ENCODE measurements at regions not wholly inside any gene's neighbourhood (a gene's known extent, or its start where the extent isn't known, plus 50 kb on each side); places are given as distances from the start of the nearest gene placed in this dataset.
"Not testable (repeated sequence)": the region's sequence is repeated elsewhere in the genome, so short reads cannot be mapped to it uniquely, and the experiment has no call there.

DNA sequence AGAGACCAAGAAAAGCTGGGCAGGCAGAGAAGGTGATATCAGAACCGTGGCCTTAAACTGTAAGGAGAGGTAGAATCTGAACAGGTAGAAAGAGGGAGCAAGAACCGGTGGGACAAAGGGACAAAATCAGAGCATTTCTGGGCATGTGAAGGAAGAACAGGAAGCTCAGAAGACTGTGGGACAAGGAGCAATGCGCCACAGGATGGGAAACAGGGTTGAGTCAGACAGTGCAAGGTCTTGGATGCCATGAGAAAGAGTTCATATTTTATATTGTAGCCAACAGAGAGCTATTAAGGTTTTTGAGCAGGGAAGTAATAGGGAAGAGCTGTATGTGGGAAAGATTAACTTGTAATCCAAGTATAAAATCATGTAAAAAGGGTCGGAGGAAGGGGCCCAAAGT lies 106.4 kb upstream of the UGP2 start:
- no peak for DNase-seq (ENCODE audit: low read depth, low spot score)

DNA sequence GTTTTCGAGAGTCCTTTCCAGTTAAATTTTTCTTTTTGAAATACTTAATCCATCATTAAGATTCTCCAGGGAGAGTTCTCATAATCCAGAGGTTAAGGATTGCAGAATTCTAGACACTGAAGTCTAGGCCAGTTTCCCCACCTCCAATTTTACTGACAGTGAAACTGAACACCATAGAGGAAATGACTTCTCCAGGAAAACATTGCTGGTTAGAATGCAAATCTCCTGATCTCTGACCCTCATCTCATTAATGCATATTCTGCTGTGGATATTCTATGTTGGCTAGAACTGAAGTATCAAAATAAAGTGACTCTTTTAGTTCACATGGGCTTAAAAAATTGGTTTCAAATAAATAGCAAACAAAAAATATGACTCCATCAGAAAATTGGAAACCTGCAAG lies 105.8 kb upstream of the UGP2 start:
- DNase-seq (ENCODE audit: low read depth, low spot score) = no peak
- H3K4me3 ChIP-seq (ENCODE audit: low read length) = no peak overlapping the region

More for the DNA sequence above, 106.4 kb upstream of the UGP2 start:
- no peak overlapping the region for H3K4me3 ChIP-seq (ENCODE audit: low read length)

DNA sequence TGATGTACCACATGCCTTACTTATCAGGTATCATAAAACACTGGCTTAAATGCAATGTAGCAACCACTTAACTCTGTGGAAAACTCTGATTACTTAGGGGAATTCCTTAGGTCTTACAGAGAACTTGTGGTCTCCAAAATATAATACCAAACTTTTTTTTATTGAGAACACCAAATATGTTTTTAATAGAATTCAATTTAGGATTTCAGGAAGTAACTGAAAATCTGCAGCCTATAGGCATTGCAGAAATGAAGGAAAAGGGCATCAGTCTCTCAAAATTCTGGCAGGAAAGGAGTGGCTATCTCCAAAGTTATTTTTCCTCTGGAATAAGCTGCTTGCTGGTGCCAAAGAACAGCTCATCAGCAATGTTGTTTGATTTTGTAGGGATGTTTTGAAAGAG lies 105.3 kb upstream of the UGP2 start:
- no peak for DNase-seq (ENCODE audit: low read depth, low spot score)
- no peak overlapping the region for H3K4me3 ChIP-seq (ENCODE audit: low read length)

DNA sequence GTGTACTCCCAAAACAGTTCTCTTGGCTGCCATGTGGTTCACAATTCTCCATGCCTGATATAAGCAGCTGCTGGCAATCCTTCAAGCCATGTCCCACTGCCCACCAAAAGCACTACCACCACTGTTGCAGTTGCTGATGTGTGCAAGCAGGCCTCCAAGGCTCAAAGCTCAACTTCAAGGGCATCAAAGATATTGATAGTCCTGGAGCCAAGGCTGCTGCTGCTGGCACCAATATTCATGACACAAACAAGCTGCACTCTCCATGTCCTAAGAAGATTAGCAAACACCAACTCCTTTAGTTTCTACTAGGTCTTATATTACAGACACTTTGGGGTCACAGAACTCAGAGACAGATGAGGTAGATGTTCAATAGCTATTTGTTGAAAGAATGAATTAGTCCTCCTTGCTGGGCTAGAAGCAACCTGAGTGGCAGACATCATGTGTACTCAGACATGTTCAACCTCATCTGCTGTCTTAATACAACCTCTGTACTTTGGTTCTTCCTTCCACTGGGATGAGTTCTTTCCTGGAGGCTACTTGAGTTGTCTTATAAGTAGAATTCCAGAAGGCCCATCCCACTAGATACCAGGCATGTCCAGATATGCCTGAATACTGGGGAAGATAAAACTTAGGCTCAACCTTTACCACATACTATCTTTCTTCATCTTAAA lies 104.5 kb upstream of the UGP2 start:
- H3K4me3 ChIP-seq (ENCODE audit: low read length) = no peak overlapping the region
- no peak for DNase-seq (ENCODE audit: low read depth, low spot score)

DNA sequence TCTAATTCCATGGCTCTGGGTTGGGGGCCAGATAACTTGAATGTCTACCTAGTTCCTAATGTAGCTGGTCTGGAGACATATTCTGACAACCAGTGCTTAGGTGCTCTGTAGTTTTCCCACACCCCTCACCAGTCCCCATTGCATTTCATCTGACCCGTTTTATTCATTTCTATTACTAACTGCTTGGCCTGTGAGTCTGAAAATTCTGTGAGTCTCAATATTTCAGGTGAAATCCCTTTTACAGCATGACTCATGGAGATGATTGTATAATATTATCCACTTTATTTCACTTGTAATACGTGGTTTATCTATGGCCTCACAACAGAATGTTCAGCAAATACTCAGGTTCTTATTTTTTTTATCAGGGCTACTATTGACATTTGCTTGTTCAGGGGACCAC lies 103.7 kb upstream of the UGP2 start:
- no peak for DNase-seq (ENCODE audit: low read depth, low spot score)

DNA sequence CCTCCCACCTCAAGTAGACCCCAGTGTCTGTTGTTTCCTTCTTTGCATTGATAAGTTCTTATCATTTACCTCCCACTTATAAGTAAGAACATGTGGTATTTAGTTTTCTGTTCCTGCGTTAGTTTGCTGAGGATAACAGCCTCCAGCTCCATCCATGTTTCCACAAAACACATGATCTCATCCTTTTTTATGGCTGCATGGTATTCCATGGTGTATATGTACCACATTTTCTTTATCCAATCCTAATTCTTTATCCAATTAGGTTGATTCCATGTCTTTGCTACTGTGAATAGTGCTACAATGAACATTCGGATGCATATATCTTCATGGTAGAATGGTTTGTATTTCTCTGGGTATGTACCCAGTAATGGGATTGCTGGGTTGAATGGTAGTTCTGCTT lies 102.5 kb upstream of the UGP2 start:
- DNase-seq (ENCODE audit: low read depth, low spot score); H3K4me3 ChIP-seq (ENCODE audit: low read length): not testable (repeated sequence)

More for the DNA sequence above, 103.7 kb upstream of the UGP2 start:
- H3K4me3 ChIP-seq (ENCODE audit: low read length) = no peak overlapping the region

DNA sequence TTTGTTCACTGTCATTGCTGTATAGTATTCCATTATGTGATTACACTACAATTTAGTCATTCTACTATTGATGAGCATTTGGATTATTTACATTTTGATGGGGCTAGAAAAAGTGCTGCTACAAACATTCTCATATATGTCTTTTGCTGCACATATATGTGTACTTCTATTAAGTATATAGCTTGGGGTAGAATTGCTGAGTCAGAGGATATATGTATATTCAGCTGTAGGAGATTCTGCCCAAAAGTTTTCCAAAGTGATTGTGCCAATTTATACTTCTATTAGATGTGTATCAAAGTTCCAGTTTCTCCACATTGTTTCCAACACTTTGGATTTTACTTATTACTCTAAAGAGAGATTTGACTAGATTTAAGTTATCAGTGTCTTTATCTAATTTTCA lies 101.7 kb upstream of the UGP2 start:
- no peak for DNase-seq (ENCODE audit: low read depth, low spot score)
- H3K4me3 ChIP-seq (ENCODE audit: low read length) = no peak overlapping the region

DNA sequence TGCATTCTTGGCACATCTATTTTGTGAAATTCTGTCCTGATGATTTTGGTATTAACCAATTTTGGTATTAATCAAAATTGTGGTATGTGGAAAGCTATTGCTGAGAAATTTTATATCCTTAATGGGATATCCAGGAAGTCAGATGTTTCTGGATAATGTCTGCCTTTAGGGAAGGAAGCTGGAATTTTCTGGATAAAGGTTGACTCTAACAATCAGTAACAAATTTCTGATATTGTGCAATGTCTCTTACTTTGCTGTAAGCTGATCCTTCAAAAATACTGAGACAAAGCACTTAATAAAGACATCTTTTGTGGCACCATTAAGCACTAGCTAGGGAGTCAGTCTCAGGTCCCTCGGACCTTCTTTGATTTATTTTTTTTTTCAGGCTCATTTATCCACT lies 100.8 kb upstream of the UGP2 start:
- no peak for DNase-seq (ENCODE audit: low read depth, low spot score)

DNA sequence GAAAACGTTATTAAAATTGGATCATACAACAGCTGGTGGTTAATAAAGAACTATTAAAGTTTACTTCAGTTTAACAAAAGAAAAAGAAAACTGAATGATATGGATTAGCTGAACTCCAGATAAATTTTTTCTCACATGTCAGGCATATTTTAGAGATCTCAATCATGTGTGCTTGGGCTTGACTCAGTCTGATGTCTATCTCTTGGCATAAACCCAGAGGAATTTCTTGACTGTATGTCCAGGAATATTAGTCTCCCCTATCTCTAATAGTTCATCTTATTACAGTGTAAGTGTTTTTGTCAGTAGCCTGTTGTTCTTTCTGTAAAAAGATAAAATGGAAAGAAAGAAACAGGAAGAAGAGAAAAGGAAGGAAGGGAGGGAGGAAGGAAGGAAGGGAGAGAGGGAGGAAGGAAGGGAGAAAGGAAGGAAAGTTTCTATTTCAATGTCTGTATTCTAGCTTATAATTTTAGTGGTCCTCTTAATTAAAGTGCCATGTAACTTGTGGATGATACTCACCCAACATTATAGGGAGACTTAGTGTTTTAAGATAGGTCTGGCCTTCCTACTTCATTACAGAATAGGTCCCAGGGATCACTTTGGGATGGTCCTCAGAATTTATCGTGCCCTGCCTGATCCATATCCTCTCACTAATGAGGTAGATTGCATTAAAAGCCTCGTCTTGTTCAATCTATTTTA lies 99.7 kb upstream of the UGP2 start:
- DNase-seq (ENCODE audit: low read depth, low spot score) = no peak
- H3K4me3 ChIP-seq (ENCODE audit: low read length) = no peak overlapping the region

More for the DNA sequence above, 100.8 kb upstream of the UGP2 start:
- H3K4me3 ChIP-seq (ENCODE audit: low read length) = no peak overlapping the region

DNA sequence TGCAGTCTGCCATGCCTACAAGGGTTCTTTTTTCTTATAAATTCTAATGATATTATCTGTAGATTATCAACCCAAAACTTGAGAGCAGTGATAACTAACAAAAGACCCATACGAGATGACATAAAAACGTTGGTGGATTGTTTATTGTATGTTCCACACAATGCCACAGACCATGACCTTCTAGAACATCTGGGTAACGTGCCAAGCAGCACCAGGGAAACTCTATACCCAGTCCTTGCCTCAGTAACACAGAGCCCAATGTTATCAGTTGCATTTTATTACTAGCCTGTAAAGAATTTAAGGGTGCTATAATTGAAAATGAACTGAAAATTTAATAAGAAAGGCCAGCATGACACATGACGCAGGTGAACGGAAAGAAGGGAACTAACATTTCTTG lies 99.1 kb upstream of the UGP2 start:
- no peak overlapping the region for H3K4me3 ChIP-seq (ENCODE audit: low read length)
- no peak for DNase-seq (ENCODE audit: low read depth, low spot score)

DNA sequence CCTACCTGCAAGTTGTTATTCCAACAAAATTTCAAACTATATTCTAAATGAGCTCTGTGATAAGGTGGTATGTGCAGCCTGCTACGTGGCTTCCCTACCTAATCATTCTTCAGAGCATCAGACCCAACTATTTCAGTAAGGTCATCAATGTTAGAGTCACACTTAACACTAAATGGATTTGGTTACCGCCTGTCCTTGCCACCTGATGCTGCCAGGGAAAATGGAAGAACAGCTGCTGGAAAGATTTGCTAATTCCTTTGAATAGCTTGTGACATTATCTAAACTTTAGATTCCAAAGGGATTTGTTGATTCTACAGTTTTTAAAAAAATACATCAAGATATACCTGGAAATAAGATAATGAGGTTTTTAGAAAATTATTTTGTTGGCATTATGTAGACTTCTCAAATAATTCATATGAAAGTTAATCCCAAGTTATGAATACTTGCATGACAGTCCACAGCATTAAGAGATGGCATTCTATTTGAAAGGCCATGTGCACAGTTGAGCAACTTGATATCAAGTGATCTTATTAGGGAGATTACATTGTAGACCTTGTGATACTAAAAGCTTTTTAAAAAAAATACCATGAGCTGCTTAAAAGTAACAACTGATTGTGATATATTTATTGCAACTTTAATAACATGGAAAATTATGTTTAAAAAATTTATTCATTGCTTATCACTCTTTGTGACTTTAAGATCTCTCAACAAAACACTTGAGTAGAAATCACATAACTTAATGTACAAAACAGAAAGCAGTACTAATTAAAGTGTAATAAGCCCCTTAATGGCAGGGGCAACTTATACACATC lies 98.3 kb upstream of the UGP2 start:
- H3K4me3 ChIP-seq (ENCODE audit: low read length) = no peak overlapping the region
- DNase-seq (ENCODE audit: low read depth, low spot score) = no peak

DNA sequence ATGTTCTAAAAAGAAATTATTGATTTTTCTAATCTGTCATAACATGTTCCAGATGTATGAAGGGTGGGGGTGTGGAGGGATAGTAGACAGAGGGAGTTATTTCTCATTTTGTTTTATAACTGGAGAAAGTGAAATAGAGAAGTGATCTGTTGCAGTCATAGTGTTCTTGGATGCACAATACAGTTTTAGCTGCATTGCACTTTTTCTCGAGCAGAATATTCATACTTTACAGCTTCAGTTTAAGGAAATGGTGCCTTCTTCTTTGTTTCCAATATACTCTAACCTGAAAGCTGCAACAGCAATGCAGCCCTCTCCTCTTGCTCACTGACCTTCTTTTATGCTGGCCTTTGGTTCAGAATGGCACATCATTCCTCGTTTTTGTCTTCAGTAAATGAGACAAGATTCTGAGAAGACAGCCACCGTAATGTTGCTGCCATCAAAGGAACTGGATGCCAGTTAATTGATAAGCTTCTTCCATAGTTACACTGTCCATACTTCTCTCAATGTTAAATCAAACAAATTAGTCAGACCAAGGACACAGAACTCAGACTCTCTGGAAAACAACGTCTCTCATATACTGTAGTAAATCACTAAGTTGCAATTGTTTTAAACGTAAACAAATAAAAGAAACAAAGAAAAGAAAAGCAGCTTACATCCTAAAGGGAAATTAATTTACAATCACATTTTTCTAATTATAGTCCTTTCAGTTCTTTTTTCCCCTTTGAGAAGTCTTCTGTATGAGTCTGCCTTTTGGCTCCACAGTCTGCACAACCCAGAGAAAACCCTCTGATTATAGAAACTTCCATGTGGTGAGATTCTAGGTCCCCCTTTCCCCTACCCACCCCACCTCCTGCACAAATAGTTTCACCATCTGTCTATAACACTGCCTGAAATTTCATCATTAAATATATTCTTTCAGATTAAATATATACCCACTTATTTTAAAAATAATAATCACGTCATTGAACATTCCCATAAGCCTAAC lies 97.4 kb upstream of the UGP2 start:
- no peak for DNase-seq (ENCODE audit: low read depth, low spot score)
- H3K4me3 ChIP-seq (ENCODE audit: low read length) = no peak overlapping the region

DNA sequence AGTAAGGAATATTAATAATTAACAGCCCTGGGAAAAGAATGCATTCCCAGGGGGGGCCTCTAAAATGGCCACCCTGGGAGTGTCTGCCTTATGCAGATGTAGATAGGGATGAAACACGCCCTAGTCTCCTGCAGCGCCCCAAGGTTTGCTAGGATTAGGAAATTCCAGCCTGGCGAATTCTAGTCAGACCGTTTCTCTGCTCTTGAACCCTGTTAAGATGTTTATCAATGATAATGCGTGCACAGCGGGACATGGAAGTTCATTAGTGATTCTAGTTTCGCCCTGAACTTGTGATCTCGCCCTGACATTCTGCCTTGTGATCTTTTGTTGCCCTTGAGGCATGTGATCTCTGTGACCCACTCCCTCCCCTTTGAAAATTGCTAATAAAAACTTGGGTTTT lies 95.1 kb upstream of the UGP2 start:
- DNase-seq (ENCODE audit: low read depth, low spot score); H3K4me3 ChIP-seq (ENCODE audit: low read length): not testable (repeated sequence)

DNA sequence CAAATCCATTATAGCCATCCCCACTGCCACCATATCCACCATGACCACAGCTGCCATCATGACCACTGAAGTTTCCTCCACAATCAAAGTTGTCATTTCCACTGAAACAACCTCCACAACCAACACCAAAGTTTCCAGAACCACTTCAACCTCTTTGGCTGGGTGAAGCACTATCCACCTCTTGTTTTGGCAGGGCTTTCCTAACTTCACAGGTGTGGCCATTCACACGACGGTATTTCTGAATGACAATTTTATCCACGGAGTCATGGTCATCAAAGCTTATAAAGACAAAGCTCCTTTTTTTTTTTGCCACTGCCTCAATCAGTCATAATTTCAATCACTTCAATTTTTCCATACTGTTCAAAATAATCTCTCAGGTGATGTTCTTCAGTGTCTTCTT lies 89.8 kb upstream of the UGP2 start:
- H3K4me3 ChIP-seq (ENCODE audit: low read length) = no peak overlapping the region
- DNase-seq (ENCODE audit: low read depth, low spot score) = no peak

DNA sequence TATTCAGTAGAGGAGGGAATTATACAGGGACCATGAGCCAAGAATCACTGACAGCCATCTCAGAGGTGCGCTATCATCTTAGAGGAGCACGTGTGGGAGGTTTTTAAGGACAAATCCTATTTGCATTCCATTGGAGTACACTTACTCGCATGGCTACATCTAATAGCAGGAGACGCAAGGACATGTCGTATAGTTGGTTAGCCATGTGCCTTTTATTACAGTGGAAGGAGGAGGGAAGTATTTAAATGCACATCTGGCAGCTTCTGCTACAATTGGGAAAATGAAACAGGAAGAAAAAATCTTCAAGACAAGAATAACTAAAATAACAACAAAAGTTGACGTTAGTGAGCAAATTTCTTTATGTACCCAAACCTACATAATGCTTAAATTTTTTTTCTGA lies 86.5 kb upstream of the UGP2 start:
- no peak overlapping the region for H3K4me3 ChIP-seq (ENCODE audit: low read length)
- no peak for DNase-seq (ENCODE audit: low read depth, low spot score)

DNA sequence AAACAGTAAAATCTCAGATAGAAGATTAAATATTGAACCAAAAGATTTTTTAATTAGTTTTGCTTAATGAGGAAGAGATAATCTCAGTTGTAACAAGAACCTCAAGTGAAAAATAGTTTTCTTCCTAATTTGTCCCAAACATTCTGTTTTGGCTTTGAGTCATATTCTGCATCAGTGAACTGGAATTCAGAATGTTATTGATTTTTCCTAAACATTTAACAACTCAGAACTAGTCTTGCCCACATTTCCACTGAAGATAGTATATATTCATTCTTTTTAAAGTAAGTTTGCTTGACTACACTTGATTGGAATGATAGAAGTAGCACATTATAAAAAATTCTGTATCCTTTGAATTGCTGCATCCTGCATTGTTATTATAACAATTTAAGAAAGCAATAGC lies 85.7 kb upstream of the UGP2 start:
- no peak for DNase-seq (ENCODE audit: low read depth, low spot score)
- no peak overlapping the region for H3K4me3 ChIP-seq (ENCODE audit: low read length)

DNA sequence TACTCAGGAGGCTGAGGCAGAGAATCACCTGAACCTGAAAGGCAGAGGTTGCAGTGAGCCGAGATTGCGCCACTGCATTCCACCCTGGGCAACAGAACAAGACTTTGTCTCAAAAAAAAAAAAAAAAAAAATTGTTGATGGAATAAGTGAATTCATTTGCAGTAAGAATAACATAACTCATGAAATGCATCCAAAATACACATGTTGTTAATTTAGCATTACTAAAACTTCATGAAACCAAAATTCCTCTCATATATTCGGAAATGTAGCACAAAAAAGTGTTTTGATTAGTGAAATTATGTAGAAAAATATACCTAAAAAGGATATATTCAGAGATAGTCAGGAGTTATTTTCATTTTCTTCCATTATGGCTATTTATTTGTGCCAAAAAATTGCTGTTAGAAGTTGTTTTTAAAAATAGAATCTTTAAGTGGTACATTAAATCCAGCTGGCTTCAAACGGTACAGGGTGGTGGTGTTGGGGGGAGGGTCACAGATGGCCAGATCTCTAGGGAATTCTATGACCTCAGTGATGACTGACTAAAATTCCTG lies 78.2 kb upstream of the UGP2 start:
- H3K4me3 ChIP-seq (ENCODE audit: low read length) = no peak overlapping the region
- no peak for DNase-seq (ENCODE audit: low read depth, low spot score)

DNA sequence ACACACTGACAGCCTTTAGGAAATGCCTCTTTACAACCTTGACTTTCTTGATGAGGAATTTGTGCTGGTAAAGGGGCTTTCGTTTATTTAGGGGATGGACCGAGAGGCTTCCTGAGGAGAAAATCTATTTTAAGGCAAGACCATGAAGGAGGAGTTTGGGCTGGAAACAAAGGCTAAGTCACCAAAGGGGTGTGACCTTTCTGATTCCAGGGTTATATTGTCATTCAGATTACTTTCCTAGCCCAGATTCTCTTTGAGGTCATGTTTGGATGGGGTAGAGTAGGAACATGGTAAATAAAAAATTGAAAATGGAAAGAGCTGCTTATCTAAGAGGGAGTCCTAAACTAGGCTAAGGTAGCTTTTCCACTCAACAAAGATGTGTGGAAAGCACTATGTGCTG lies 77.1 kb upstream of the UGP2 start:
- no peak overlapping the region for H3K4me3 ChIP-seq (ENCODE audit: low read length)

DNA sequence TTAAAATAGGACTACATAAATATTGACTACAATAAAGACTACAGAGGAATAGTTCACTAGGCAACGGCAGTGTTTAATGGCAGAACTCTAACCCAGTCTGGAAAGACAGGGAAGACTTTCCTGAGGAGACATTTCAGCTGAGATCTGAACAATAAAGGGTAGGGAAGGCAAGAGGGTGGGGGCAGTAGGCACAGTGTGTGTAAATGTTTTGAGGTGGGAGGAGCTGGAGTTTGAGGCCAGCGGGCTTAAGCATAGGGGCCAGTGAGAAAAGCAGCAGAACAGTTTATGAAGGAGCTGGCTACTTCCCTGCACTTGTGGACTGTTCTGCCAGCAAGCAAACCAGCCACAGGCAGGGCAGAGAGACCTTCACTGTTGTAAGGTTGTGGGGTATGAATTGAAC lies 76.6 kb upstream of the UGP2 start:
- no peak overlapping the region for H3K4me3 ChIP-seq (ENCODE audit: low read length)
- DNase-seq (ENCODE audit: low read depth, low spot score) = no peak

More for the DNA sequence above, 77.1 kb upstream of the UGP2 start:
- no peak for DNase-seq (ENCODE audit: low read depth, low spot score)

All from Jurkat, Clone E6-1 (cell line).